T follicular helper cell (primary cell): ENCODE measurements at regions not wholly inside any gene's neighbourhood (a gene's known extent, or its start where the extent isn't known, plus 50 kb on each side); places are given as distances from the start of the nearest gene placed in this dataset.
"Not testable (repeated sequence)": the region's sequence is repeated elsewhere in the genome, so short reads cannot be mapped to it uniquely, and the experiment has no call there.

Source experiments
- DNase-seq: peaks from one replicate; pipeline ENCODE4 v3.0.0-alpha.2; 2020; ENCODE audit warnings: low read depth

DNA sequence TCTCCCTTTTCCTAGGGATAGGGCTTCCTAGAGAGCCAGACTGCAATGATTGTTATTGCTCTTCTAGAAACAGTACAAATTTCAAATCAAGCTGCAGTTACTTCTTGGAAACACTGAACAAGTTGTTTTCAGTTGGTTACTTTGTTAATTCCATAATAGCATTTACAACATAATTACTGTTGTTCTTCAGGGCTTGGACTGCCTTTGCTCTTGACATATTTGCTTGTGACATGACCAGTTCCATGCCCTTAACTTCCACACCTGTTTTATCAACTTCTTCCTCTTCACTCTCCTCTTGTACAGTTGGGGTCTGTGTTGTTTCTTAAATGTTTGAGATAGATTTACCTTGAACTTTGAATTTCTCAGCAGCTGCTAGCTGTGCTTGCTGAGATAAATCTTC, 104.4 kb downstream of the SEC23IP start:
- no peak for DNase-seq

DNA sequence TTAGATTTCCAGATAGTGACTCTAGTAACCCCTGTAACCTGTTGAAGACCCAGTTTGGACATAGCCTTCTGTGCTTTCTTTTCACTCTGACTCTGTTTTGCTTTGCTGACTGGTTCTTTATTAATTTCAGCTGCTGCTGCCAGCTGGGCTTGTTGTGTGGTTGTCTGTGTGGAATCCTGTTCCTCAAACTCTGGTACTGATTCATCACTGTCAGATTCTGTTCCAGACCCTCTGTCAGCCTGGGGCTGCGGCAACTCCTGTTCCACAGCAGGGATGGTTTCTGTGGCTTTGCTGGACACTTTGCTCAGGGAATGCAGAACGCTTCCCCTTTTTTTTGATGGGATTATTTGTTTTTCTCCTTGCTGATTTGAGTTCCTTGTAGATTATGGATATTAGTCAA, 104.9 kb downstream of the SEC23IP start:
- no peak for DNase-seq

DNA sequence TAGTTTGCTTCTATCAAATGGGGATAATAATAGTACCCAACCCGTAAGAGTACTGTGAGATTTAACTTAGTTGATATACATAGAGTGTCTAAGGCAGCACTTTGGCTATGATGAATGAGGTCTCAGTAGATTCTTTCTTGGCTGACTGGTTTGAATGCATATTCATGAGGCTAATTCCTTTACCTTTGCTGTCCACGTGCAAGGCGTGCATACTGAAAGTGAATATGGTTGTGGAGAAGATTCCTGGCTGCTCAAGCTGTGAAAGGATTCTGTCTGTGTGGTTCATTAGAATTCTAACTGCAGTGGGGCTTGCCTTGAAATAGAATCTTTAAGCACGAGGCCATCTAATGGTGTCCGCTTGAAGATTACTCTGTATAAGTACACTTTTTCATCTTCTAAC, 110.3 kb downstream of the SEC23IP start:
- DNase-seq, result no peak

DNA sequence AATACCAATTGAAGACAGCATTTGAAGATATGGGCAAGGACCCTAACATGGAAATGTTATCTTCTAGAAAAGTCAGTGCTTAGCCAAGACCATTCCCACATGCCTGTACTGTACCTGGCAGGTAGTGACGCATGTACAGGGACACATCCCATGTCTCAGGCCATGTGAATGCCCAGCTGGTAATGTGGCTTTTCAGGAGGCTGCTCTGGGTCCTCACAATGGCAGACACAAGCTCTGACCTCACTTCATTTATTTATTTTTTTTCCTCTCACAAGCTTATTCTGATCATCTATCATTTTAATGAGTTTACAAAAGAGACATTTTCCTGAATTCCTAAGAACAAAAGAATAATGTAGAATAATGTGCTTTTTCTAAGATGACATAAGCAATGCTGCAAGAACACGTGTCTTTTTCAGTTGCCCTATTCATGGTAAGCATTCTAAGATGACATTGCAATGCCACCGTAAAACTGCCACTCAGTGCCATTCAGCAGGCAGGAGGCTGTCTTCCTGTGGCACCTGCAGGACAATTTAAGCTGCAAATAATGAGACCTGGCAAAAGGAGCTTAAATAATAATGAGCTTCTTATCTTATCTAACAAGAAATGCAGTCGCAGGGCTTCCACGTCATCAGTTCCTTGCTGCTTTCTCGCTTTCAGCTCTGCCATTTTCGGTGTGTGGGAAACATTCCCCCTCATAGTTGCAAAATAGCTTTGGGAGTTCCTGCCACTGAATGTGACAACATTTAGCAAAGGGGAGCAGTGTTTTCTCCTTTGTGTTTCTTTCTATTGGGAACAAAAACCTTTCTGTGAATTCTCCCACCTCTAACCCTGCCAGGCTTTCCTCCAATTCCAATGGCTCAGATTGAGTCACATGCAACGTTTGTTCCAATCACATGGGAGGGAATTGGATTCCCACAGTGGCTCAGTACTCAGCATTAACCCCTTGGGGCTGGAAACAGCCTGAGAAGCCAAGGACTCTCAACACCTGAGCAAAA, 113.0 kb downstream of the SEC23IP start:
- DNase-seq, result no peak

DNA sequence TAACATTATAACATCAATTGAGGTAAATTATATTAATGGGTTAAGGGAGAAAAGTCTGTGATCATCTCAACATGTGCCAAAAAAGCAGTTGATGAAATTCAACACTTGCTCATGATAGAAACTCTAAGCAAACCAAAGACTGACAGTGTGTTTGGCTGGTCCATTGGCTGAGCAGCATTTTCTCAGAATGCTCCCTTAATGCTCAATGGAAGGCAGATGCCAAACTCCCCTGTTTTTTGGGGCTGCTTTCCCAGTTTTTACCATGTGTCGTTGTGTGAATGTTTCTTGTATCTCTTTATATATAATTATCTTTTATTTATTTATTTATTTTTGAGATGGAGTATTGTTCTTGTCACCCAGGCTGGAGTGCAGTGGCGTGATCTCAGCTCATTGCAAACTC, 114.7 kb downstream of the SEC23IP start:
- no peak for DNase-seq

DNA sequence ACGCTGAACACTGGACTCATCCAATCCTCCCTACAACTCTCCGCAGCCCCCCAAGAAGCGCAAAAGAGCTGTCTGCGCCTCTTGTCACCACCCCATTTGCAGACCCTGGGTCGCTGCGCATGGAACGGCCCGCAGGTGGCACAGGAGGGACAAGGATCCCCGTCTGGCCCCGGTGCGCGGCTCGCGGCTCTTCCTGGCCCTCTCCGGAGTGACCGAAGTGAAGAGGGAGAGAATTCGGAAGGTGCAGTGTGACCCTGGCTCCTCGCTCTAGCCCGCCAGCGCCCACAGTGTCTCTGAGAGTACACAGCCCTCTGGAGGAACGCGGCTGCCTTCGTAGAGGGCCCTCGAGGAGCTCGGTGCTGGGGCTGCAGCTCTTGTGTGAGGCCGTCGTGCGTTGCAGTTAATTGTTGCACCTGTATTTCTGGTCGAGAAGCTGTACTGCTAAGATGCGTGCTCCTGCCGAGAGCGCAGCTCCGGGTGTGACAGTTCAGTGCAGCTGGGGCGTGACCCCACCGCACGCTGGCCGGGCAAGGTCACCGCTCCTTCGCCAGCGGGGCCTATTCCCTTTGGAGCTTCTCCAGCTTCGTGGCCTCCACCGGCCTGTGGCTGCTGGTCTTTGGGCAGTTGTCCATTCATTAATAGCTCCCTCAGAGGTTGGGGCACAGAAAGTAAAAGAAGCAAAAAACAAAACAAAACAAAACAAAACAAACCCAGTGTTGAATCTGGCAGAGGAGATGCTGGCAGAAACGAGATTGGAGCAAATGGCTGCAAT, 119.0 kb downstream of the SEC23IP start:
- no peak for DNase-seq

DNA sequence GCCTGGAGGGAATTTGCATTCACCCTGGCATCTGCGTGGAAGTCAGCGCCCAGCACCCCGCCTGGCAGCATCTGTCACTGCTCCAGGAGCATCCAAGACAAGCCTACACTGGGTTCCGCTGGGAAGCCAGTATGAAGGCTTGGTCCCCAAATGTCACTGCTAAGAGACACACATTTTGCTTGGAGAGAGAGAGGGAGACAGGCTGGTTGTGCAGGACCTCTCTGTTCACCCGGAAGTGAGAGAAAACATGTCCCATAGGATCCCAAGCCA, 119.5 kb downstream of the SEC23IP start:
- DNase-seq, result no peak

DNA sequence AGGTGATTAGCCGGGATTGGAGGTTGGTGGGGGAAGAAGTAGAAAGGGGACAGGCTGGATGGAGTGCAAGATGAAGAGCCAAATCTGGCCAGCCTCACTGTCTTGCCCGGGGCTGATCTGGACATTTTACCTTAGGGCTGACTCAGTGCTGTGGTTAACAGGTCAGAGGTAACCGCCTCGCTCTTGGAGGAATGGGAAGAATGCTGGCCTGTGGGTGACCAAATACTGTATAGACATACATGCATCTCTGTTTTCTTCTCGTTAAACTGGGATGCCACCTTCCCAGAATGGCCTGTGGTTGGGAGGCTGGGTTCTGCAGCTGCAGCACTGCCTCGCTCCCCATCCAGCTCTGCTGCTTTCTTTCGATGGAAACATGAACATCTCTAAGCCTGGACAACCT, 120.0 kb downstream of the SEC23IP start:
- no peak for DNase-seq

DNA sequence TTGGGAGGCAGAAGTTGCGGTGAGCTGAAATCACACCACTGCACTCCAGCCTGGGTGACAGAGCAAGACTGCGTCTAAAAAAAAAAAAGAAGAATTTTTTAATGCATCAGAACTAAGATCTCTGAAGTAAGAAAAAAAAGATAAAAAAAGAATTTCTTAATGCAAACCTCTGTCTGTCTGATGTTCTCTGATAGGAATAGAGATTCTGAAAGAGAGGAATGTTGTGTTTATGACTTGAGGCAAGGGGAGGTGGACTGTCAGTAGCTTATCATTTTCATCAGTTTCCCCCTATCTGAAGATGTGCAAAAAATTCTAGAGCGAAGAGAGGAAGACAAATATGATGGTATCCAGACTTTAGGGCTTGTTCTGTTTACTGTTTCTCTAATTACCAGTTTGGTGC, 121.5 kb downstream of the SEC23IP start:
- DNase-seq, result no peak

DNA sequence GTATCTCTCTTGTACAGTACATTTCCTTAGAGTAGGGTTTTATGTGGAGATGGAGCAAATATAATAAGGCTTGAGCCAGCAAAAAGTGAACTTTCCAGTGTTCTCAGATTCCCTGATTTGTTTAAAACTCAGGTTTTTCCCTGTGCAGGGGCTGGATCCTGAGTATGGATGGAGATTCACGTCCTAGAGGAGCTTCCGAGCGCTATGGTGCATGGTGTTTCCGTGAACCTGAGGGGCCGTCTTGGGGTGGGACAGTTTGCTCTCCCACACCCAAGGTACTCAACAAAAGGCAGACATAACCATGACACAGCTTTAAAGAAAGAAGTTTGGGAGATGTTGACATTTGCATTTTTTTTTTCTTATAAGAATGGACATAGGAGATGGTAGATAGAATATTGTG, 122.5 kb downstream of the SEC23IP start:
- DNase-seq, result no peak

DNA sequence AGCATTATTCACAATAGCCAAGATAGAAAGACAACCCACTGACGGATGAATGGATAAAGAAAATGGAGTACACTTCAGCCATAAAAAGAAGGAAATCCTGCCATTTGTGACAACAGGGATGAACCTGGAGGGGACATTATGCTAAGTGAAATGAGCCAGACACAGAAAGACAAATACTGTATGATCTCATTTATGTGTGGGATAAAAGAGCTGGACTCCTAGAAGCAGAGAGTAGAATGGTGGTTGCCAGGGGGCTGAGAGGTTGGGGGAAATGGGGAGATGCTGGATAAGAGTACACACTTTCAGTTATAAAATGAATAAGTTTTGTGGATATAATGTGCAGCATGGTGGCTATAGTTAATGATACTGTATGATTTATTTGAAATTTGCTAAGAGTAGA, 124.4 kb downstream of the SEC23IP start:
- DNase-seq, result no peak

DNA sequence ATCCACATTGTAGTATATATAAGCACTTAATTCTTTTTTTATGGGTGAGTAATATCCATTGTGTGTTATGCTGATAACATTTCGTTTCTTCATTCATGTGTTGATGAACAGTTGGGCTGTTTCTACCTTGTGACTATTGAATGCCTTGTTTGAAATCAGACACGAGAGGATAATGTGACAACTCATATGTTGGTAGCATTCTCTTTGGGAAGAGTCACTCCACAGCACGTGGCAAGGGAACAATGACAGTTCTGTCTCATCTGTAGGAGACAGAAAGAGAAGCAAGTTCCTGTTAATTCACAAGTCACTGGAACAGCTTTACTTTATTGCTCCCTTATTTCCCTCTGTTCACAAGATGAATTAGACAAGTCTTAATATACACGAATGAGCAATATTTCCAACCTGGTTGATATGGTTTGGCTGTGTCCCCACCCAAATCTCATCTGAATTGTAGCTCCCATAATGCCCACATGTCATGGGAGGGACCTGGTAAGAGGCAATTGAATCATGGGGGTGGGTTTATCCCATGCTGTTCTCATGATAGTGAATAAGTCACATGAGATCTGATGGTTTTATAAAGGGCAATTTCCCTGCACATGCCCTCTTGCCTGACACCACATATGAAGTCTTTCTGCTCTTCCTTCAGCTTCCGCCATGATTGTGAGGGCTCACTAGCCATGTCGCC, 125.3 kb downstream of the SEC23IP start:
- DNase-seq, result no peak

DNA sequence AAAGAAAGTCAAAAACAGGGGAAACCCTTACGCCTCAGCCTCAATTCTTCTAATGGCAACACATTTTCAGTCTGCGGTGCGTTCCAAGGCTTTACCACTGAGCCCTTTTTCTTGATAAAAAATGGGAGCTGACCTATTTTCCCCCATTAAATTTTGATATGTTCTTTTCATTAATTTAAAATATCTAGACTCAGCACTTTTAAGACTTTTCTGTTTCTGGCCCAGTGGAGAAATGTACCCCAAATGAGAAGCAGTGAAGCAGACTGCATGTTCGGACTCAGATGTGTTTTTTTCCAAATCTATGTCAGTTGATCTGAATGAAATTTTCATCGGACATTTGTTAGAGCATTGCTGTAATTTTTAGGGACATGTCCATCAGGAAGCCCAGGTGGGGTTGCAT, 126.2 kb downstream of the SEC23IP start:
- no peak for DNase-seq

DNA sequence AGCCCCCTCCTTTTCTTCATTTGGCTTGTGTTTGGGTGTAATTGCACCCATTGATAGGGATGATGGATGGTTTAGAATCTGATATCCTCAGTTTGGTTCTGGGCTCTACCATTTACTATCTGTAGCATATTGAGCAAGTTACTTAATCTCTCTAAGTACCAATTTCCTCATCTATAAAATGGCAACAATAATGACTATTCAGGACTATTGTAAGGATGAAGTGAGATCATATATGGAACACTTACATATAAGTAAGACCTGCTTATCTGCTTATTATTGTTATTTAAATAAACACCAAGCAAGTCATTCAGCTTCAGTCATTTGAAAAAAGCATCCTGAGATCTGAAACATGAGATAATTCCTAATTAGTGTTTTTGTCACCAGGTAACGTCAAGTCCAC, 127.0 kb downstream of the SEC23IP start:
- DNase-seq, result no peak

DNA sequence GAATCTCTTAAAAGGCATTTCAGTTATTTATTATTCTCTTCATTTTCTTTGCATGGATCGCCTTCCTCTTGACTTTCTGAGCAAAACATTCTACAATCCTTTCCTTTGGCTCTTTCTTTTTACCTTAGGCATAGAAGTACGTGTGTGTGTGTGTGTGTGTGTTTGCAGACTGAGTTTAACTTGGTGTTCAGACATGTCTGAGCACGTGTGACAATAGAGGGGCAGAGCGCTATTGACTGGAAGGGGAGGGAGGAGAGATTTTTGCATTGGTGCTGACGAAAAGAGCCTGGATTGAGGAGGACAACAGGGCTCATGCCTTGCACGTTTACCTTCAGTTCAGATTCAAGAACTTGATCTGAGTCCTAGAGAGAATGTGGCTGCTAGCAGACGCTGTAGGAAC, 129.8 kb downstream of the SEC23IP start:
- no peak for DNase-seq

DNA sequence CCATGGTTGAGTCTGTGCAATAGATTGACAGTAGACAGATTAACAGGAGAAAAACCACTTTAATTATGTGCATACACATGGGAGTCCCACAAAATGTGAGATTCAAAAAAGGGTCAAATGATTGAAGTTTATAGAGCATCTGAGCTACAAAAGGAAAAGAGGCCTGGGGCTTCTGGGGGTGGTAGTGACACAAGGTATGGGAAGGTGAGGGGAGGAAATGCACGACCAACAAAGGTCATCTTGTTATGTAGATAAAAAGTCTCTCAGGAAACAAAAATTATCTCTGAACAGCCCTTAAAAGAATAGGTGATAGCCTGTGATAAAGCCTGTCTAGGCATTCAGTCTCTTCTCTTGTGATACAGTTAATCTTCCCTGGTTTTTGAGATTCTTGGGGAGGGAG, 141.7 kb downstream of the SEC23IP start:
- DNase-seq, result no peak

DNA sequence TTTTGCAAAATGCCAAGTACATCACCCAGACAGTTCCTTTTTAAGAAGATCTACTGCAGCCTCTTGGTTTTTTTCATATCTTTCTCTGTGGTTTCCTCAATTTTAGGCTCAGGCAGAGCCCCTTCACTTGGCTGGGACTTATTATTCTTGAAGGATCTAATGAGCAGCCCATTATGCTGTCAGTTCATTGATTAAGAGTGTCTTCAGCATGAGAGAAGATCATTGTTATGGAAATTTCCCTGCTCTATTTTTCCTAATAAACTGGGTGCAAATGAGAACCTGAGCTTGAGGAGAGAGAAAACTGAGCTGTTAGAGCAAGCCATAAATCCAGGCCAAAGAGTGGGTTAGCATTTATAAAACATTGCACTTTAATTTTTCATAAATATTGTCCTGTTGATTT, 146.5 kb downstream of the SEC23IP start:
- no peak for DNase-seq

DNA sequence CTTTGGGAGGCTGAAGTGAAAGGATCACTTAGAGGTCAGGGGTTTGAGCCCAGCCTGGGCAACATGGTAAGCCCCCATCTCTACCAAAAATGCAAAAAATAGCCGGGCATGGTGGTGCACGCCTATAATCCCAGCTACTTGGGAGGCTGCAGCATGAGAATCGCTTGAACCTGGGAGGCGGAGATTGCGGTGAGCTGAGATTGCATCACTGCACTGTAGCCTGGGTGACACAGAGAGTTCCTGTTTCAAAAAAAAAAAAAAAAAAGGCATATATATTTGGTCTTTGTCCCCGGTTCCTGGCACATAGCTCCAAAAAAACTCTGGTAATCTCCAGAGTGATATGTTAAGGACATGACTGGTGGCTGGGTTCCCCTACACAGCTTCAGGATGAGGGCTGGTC, 147.3 kb downstream of the SEC23IP start:
- no peak for DNase-seq

DNA sequence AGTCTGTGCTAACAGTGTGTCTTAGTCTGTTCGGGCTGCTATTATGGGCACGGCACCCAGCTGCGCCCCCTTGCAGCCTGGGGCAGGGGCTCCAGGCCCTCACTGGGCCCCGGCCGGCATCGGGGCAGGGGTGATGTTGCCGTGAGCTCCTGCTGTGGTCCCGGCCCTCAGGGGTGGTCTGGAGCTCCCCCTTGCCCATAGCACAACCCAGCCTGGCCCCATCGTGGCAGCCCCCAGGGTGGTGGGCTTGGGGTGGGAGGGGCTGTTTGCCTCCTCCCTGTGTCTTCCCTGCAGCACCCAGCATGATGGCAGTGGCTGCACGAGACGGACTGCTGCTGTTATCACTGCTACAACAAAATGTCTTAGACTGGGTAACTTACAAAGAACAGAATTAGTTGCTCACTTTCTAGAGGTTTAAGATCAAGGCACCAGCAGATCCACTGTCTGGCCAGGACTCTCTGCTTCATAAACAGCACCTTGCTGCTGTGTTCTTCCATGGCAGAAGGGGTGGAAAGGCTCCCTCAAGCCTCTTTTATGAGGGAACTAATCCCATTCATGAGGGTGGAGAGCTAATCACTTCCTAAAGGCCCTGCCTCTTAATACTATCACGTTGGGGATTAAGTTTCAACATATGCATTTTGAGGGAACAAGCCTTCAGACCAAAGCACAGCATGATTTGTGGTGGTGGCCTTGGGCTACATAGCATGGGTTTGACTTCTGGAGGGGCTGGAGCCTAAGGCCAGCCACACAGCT, 149.5 kb downstream of the SEC23IP start:
- no peak for DNase-seq

DNA sequence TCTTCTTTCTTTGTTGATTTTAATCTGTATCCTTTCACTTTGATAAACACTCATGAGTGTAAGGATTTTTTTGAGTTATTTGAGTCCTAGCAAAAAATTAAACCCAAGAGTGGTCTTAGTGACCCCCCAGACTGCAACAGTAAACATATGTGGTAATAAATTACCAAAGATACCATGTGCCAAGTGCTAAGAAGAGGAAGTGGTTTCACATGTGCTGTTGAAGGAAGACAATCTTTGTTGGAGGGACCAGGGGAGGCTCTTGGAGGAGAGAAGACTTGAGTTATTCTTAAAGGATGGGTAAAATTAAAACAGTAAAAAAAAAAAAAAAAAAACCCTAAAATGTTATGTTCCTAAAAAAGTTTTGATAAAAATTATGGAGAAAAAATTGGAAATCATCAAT, 150.2 kb downstream of the SEC23IP start:
- no peak for DNase-seq

DNA sequence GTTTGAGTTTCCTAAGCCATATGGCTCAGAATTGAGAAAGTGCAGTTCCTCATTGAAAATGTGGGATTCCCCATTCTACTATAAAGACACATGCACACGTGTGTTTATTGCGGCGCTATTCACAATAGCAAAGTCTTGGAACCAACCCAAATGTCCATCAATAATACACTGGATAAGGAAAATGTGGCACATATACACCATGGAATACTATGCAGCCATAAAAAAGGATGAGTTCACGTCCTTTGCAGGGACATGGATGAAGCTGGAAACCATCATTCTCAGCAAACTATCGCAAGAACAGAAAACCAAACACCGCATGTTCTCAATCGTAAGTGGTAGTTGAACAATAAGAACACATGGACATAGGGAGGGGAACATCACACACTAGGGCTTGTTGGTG, 154.8 kb downstream of the SEC23IP start:
- not testable (repeated sequence) for DNase-seq

DNA sequence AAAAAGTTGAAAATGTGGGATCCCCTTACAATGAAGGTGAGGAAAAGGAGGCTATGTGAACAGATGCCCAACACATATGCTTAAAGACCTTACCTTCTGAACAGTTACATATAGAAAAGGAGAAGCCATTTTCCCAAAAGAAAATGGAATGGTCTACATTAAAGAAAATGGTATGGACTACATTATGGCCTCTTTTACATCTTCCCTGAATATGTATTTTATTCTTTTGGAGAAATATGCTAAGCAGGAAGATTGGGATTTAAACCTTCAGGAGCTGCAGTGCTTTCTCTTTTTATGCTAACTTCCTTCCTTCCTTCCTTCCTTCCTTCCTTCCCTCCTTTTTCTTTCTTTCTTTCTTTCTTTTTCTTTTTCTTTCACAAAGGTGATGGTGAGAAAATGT, 155.4 kb downstream of the SEC23IP start:
- DNase-seq, result no peak
